ENCODE measurements at regions not wholly inside any gene's neighbourhood (a gene's known extent, or its start where the extent isn't known, plus 50 kb on each side); places are given as distances from the start of the nearest gene placed in this dataset.

DNA sequence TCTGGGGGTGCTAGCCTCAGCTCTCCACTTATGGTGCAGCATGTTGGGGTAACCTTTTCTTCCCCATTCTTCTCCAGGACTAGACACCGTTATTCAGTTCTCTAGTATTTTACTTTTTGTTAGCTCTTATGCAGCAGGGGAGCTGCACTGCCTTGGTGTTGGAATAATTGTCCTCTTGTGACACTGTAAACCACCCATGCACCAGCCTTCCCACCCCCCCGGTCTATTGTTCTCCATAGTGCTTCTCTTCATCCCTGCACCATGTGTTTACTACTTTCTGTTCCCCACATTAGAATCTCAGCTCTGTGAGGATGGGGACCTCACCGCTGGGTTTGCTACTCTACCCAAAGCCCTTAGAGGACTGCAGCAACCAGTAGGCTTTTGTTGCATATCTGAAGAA lies 230.7 kb downstream of the RPS24 start:
- Histone ChIP-seq H3K27me3 (ENCODE audit: control insufficient read depth in 1 of 2, insufficient read depth in 2 of 2, low read length in 2 of 2) (no peaks in the 10 kb centered on the region), H3K9me3 (ENCODE audit: low read length) (no peaks in the 10 kb centered on the region), H3K9ac (ENCODE audit: low read length) (no peak overlapping the region), H3K4me3 (ENCODE audit: low read depth in 1 of 2, low read length in 2 of 2) (no peak overlapping the region), H3K27ac (ENCODE audit: low read depth, low read length) (no peak overlapping the region), H3K36me3 (ENCODE audit: insufficient read depth, low read length) (no peaks in the 10 kb centered on the region), H3K4me1 (ENCODE audit: insufficient read depth, low read length) (peaks cover 22% of the 10 kb centered on the region)

DNA sequence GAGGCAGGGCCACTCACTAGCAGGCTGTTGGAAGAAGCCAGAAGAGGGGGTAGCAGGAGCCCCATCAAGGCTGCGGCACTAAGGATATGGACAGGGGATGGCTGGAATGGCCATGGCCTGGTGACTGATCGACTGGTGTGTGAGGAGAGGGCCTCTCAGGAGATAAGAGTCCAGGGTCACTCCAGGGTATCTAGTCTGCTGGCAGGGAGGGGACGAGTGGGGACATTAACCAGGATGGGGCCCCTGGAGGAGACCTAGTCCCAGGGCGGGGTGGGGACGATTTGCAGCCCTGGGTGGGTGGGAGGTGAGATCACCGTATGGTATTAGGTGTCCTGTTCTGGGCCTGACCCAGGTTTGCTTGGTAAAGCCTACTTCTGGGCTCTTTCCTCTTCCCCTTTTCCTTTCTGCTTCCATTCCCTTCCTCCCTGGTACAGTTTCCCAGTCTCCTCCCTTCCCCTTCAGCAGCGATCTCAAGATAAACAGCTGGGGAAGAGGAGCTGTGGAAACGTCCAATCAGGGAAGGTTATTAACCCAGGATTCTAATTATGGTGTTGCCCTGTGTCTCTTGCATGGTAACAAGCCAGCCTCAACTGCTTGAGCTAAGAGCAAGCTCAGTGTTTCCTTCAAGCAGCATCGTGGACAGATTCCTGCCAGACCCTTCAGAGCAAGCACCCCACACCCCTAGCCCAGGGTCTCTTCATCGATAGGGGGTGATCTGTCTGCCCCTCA lies 233.2 kb downstream of the RPS24 start:
- Histone ChIP-seq H3K36me3 (ENCODE audit: insufficient read depth, low read length) (no peaks in the 10 kb centered on the region), H3K9ac (ENCODE audit: low read length) (peak overlapping the region; percentile 25), H3K4me1 (ENCODE audit: insufficient read depth, low read length) (peaks cover 22% of the 10 kb centered on the region), H3K27ac (ENCODE audit: low read depth, low read length) (peak overlapping the region; percentile 81), H3K9me3 (ENCODE audit: low read length) (no peaks in the 10 kb centered on the region), H3K4me3 (ENCODE audit: low read depth in 1 of 2, low read length in 2 of 2) (peak overlapping the region; percentile 15 to 28), H3K27me3 (ENCODE audit: control insufficient read depth in 1 of 2, insufficient read depth in 2 of 2, low read length in 2 of 2) (no peaks in the 10 kb centered on the region)

DNA sequence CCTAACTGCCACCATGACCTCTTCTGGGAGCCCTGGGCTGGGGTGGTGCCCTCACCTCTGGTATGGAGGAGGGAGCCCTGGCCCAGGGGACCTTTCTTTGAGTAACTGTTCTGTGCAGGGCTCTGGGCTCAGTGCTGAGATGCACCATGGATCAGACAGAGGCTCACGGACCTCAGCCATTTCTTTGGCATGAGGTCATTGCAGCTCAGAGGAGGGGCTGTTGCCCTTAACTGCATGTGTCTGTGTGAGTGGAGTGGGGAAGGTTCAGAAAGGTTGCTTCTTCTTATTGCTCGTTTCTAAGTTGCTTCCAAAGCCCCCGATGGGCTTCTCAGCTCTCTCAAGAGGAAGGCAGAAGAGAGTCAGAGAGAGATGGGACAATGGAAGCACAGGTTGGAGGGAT lies 233.9 kb downstream of the RPS24 start:
- H3K36me3 ChIP-seq (ENCODE audit: insufficient read depth, low read length) = no peaks in the 10 kb centered on the region
- H3K4me3 ChIP-seq (ENCODE audit: low read depth in 1 of 2, low read length in 2 of 2) = peak overlapping the region; percentile 15 to 28
- peak overlapping the region; percentile 81 for H3K27ac ChIP-seq (ENCODE audit: low read depth, low read length)
- no peaks in the 10 kb centered on the region for H3K9me3 ChIP-seq (ENCODE audit: low read length)
- H3K9ac ChIP-seq (ENCODE audit: low read length) = no peak overlapping the region
- H3K27me3 ChIP-seq (ENCODE audit: control insufficient read depth in 1 of 2, insufficient read depth in 2 of 2, low read length in 2 of 2) = no peaks in the 10 kb centered on the region
- peaks cover 22% of the 10 kb centered on the region for H3K4me1 ChIP-seq (ENCODE audit: insufficient read depth, low read length)

DNA sequence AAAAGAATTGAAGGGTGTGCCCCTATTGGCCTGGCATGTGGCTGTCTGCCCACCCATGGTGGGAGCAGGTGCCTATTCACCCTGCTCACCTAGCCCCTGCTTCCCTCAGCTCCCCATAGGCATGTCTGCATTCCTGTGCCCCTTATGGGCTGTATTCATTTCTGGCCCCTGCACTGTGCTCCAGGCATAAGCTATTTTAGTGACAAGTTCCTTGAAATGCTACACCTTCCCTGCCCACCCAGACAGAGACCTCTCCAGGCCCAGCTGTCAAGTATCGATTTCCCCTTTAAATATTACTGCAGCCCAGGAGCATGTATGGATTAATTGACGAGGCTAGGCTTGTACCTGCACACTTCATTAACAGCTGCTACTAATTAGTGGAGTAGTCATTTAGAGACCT lies 235.4 kb downstream of the RPS24 start:
- no peaks in the 10 kb centered on the region for H3K9me3 ChIP-seq (ENCODE audit: low read length)
- no peak overlapping the region for H3K4me3 ChIP-seq (ENCODE audit: low read depth in 1 of 2, low read length in 2 of 2)
- H3K4me1 ChIP-seq (ENCODE audit: insufficient read depth, low read length) = peaks cover 22% of the 10 kb centered on the region
- no peak overlapping the region for H3K9ac ChIP-seq (ENCODE audit: low read length)
- no peak overlapping the region for H3K27ac ChIP-seq (ENCODE audit: low read depth, low read length)
- no peaks in the 10 kb centered on the region for H3K27me3 ChIP-seq (ENCODE audit: control insufficient read depth in 1 of 2, insufficient read depth in 2 of 2, low read length in 2 of 2)
- no peaks in the 10 kb centered on the region for H3K36me3 ChIP-seq (ENCODE audit: insufficient read depth, low read length)

DNA sequence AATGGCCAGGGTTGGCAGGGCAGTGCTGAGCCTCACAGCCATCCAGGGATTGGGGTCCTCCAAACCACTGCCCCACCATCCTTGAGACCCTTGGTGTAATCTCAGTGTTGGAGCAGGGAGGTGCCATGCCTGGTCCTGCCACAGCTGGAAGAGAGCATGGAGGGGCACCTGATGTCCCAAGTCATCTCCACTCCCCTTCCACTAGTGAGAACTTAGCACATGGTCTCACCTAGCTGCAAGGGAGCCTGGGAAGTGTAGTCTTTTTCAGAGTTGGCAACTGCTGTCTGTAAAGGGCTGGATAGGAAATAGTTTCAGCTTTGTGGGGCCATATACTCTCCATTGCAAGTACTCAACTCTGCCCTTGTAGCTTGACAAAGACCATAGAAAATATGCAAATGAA lies 238.7 kb downstream of the RPS24 start:
- H3K36me3 ChIP-seq (ENCODE audit: insufficient read depth, low read length) = no peaks in the 10 kb centered on the region
- H3K27me3 ChIP-seq (ENCODE audit: control insufficient read depth in 1 of 2, insufficient read depth in 2 of 2, low read length in 2 of 2) = no peaks in the 10 kb centered on the region
- H3K4me3 ChIP-seq (ENCODE audit: low read depth in 1 of 2, low read length in 2 of 2) = no peak overlapping the region
- no peak overlapping the region for H3K27ac ChIP-seq (ENCODE audit: low read depth, low read length)
- no peaks in the 10 kb centered on the region for H3K9me3 ChIP-seq (ENCODE audit: low read length)
- H3K4me1 ChIP-seq (ENCODE audit: insufficient read depth, low read length) = peaks cover 12% of the 10 kb centered on the region
- no peak overlapping the region for H3K9ac ChIP-seq (ENCODE audit: low read length)

DNA sequence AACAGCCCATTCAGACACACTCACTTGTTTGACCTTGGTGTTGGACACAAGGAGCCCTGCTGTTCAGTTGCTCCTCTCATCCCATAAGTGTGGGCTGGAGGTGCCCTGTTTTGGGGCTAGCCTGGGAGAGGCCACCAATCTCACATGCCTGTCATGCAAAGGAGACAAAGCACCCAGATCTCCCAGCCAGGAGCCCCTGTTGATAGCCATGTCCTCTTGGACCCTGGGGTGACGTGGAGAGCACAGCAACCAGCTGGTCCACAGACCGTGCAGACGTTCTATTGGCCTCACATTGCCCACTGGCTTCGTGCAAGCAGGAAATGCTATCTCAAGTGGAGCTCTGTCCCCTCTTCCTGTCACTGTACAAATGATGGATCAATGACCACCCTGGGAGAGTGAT lies 240.8 kb downstream of the RPS24 start:
- Histone ChIP-seq H3K27ac (ENCODE audit: low read depth, low read length) (no peak overlapping the region), H3K4me1 (ENCODE audit: insufficient read depth, low read length) (no peaks in the 10 kb centered on the region), H3K9me3 (ENCODE audit: low read length) (no peaks in the 10 kb centered on the region), H3K27me3 (ENCODE audit: control insufficient read depth in 1 of 2, insufficient read depth in 2 of 2, low read length in 2 of 2) (no peaks in the 10 kb centered on the region), H3K4me3 (ENCODE audit: low read depth in 1 of 2, low read length in 2 of 2) (no peak overlapping the region), H3K9ac (ENCODE audit: low read length) (no peak overlapping the region), H3K36me3 (ENCODE audit: insufficient read depth, low read length) (no peaks in the 10 kb centered on the region)

DNA sequence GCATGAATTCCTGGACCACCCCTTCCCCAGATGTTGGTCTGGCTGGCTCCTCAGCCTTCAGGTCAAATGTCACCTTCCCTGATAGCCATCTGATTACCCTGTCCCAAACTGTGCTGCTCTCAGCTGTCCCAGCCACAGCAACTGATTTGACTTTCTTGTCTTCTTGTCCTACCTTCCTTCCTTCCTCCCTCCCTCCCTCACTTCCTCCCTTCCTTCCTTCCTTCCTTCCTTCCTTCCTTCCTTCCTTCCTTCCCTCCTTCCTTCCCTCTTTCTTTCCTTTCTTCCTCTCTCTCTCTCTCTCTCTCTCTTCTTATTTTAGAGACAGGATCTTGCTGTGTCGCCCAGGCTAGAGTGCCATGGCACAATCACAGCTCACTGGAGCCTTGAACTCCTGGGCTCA lies 242.5 kb downstream of the RPS24 start:
- Histone ChIP-seq H3K9ac (ENCODE audit: low read length) (no peak overlapping the region), H3K27ac (ENCODE audit: low read depth, low read length) (no peak overlapping the region), H3K4me1 (ENCODE audit: insufficient read depth, low read length) (no peaks in the 10 kb centered on the region), H3K36me3 (ENCODE audit: insufficient read depth, low read length) (no peaks in the 10 kb centered on the region), H3K4me3 (ENCODE audit: low read depth in 1 of 2, low read length in 2 of 2) (no peak overlapping the region), H3K27me3 (ENCODE audit: control insufficient read depth in 1 of 2, insufficient read depth in 2 of 2, low read length in 2 of 2) (no peaks in the 10 kb centered on the region), H3K9me3 (ENCODE audit: low read length) (no peaks in the 10 kb centered on the region)

DNA sequence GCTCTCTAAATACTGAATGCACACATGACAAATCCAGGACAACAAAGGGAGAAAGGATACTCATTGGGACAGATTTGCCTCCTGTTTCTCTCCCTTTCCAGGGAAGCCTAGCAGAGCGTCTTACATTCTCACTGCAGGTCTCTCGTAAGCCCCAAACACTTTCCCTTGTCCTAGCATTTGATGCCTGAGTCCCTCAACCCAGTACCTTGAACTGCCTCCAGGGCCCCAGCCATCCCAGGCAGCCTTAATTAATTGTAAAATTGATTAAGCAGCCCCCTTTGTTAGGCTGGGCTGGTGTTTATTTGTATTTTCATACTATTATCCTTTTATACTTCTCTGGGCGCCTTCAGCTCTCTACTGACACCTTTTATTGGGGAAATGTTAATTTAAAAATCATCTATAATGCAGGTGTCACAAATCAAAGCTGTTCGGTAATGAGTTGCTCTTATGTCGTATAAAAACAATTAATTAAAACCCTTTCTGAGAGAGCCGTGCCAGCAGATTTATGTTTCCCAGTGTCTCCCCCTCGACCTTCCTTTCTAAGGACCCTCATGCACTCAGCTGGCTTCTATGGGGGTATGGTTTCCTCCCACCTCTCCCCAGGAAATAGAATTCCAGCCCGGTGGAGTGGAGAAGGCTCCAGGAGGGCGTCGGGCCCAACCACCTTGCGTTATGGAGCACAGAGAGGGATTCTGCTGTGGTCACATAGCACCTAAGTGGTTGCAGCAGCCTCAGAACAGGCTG lies 243.8 kb downstream of the RPS24 start:
- H3K9ac ChIP-seq (ENCODE audit: low read length) = no peak overlapping the region

DNA sequence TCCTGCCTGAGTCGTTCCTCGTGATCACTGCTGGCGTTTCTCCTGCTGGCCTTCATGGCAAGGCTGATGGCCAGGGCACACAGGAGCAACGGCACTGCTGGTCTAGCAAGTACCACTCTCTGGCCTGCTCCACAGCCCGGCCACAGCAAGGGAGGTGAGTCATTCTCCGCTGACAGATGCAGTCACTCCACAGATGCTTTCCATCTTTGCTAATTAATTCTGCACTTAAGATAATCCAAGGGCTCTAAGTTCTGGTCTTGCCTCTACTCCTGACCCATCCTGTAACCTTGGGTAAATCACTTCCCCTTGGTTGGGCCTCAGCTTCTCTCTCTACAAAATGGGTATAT lies 244.4 kb downstream of the RPS24 start:
- no peaks in the 10 kb centered on the region for H3K27me3 ChIP-seq (ENCODE audit: control insufficient read depth in 1 of 2, insufficient read depth in 2 of 2, low read length in 2 of 2)
- no peak overlapping the region for H3K4me3 ChIP-seq (ENCODE audit: low read depth in 1 of 2, low read length in 2 of 2)
- H3K36me3 ChIP-seq (ENCODE audit: insufficient read depth, low read length) = no peaks in the 10 kb centered on the region
- no peak overlapping the region for H3K27ac ChIP-seq (ENCODE audit: low read depth, low read length)
- H3K9me3 ChIP-seq (ENCODE audit: low read length) = no peaks in the 10 kb centered on the region
- H3K9ac ChIP-seq (ENCODE audit: low read length) = no peak overlapping the region
- H3K4me1 ChIP-seq (ENCODE audit: insufficient read depth, low read length) = no peaks in the 10 kb centered on the region

More for the DNA sequence above, 243.8 kb downstream of the RPS24 start:
- Histone ChIP-seq H3K4me1 (ENCODE audit: insufficient read depth, low read length) (no peaks in the 10 kb centered on the region), H3K9me3 (ENCODE audit: low read length) (no peaks in the 10 kb centered on the region), H3K27ac (ENCODE audit: low read depth, low read length) (no peak overlapping the region), H3K27me3 (ENCODE audit: control insufficient read depth in 1 of 2, insufficient read depth in 2 of 2, low read length in 2 of 2) (no peaks in the 10 kb centered on the region), H3K36me3 (ENCODE audit: insufficient read depth, low read length) (no peaks in the 10 kb centered on the region), H3K4me3 (ENCODE audit: low read depth in 1 of 2, low read length in 2 of 2) (no peak overlapping the region)

DNA sequence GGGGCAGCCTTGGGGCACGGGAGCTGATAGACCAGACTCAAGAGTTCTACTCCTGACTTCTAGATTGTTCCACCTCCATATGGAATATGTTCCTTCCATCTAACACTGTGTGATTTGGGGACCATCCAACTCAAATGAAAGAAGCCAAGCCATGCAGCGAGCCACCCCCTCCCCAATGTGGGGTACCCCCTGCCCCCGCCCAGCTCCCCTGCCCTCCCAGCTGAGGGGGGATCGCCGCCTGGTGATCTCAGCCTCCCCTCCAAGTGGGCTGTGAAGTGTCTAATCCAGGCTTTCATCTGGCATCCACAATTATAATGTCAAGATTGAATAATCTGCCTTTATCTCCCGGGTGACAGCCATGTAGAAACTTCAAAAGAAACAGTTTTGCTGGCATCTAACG lies 246.1 kb downstream of the RPS24 start:
- Histone ChIP-seq H3K9ac (ENCODE audit: low read length) (no peak overlapping the region), H3K9me3 (ENCODE audit: low read length) (no peaks in the 10 kb centered on the region), H3K27ac (ENCODE audit: low read depth, low read length) (no peak overlapping the region), H3K4me1 (ENCODE audit: insufficient read depth, low read length) (no peaks in the 10 kb centered on the region), H3K27me3 (ENCODE audit: control insufficient read depth in 1 of 2, insufficient read depth in 2 of 2, low read length in 2 of 2) (no peaks in the 10 kb centered on the region), H3K36me3 (ENCODE audit: insufficient read depth, low read length) (no peaks in the 10 kb centered on the region), H3K4me3 (ENCODE audit: low read depth in 1 of 2, low read length in 2 of 2) (no peak overlapping the region)

DNA sequence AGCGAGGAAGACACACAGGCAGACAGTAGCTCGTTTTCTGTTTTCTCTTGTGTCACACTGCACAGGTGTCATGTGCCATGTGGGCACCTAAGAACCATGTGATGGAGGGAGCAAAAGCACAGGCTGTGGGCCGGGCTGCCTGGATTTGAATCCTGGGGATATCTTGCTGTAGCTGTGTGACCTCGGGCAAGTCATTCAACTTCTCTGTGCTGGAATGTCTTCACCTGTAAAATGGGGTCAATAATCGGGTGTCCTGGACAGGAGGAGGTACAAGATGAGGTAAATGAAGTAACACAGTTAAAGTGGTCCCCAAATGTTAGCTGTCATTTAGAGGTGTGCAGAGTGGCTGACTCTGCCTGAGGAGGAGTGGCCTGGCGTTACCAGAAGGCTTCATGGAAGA lies 246.9 kb downstream of the RPS24 start:
- Histone ChIP-seq H3K4me3 (ENCODE audit: low read depth in 1 of 2, low read length in 2 of 2) (no peak overlapping the region), H3K9me3 (ENCODE audit: low read length) (no peaks in the 10 kb centered on the region), H3K27me3 (ENCODE audit: control insufficient read depth in 1 of 2, insufficient read depth in 2 of 2, low read length in 2 of 2) (no peaks in the 10 kb centered on the region), H3K4me1 (ENCODE audit: insufficient read depth, low read length) (no peaks in the 10 kb centered on the region), H3K27ac (ENCODE audit: low read depth, low read length) (no peak overlapping the region), H3K9ac (ENCODE audit: low read length) (no peak overlapping the region), H3K36me3 (ENCODE audit: insufficient read depth, low read length) (no peaks in the 10 kb centered on the region)

DNA sequence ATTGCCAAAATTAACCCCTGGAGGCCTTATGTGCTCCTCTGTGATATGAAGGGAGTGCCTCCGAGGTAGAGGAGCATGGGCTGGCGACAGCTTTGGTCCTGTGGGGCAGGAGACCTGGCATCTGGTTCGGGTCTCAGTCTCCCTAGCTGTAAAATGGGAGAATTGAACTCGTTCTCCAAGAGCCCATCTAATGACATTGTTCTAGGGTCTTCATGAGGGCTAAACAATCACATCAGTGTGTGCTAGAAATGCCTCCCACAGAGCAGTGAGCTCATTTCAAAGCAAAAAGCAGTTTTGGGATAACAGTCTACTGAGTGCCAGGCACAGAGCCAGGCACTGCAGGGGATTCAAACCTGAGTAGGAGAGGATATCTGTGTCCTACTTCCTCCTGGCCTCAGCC lies 248.0 kb downstream of the RPS24 start:
- Histone ChIP-seq H3K27me3 (ENCODE audit: control insufficient read depth in 1 of 2, insufficient read depth in 2 of 2, low read length in 2 of 2) (no peaks in the 10 kb centered on the region), H3K4me1 (ENCODE audit: insufficient read depth, low read length) (no peaks in the 10 kb centered on the region), H3K9ac (ENCODE audit: low read length) (no peak overlapping the region), H3K27ac (ENCODE audit: low read depth, low read length) (no peak overlapping the region), H3K9me3 (ENCODE audit: low read length) (no peaks in the 10 kb centered on the region), H3K4me3 (ENCODE audit: low read depth in 1 of 2, low read length in 2 of 2) (no peak overlapping the region), H3K36me3 (ENCODE audit: insufficient read depth, low read length) (no peaks in the 10 kb centered on the region)
